ENCODE measurements at regions not wholly inside any gene's neighbourhood (a gene's known extent, or its start where the extent isn't known, plus 50 kb on each side); places are given as distances from the start of the nearest gene placed in this dataset.

GRCh38 chr10:14389981-14390590 is 59.4 kb upstream of the FRMD4A start:
- H3K4me1 ChIP-seq (ENCODE audit: control insufficient read depth in 1 of 2, insufficient read depth in 2 of 2, low read length in 2 of 2): no peaks in the 10 kb centered on the region
- intact Hi-C loops (cut with DNase I): no loop called here
- no peak for ATAC-seq (ENCODE audit: low FRiP score)
- no peaks in the 10 kb centered on the region for H3K36me3 ChIP-seq (ENCODE audit: control insufficient read depth in 1 of 2, insufficient read depth in 2 of 2, low read length in 1 of 2)
- no peak overlapping the region for H3K4me3 ChIP-seq (ENCODE audit: low read length in 2 of 2)
- 95 to 96% methylated on average over 2 of the region's 2 CpGs for whole genome bisulfite sequencing, 2 donors
- DNase-seq: no peak
- H3K9me3 ChIP-seq (ENCODE audit: control insufficient read depth, low read length): peaks cover 2% of the 10 kb centered on the region
- no peaks in the 10 kb centered on the region for H3K27me3 ChIP-seq (ENCODE audit: control insufficient read depth in 1 of 2, insufficient read depth in 2 of 2, low read length in 1 of 2)
- H3K27ac ChIP-seq (ENCODE audit: low read depth in 1 of 2, low read length in 2 of 2): no peak overlapping the region

GRCh38 chr10:14385596-14386593 is 55.2 kb upstream of the FRMD4A start:
- ATAC-seq (ENCODE audit: low FRiP score) (no peak), DNase-seq (peak; percentile 62 to 79)
- intact Hi-C loops (cut with DNase I): no loop called here
- H3K4me1 ChIP-seq (ENCODE audit: control insufficient read depth in 1 of 2, insufficient read depth in 2 of 2, low read length in 2 of 2): no peaks in the 10 kb centered on the region
- H3K36me3 ChIP-seq (ENCODE audit: control insufficient read depth in 1 of 2, insufficient read depth in 2 of 2, low read length in 1 of 2): no peaks in the 10 kb centered on the region
- H3K27ac ChIP-seq (ENCODE audit: low read depth in 1 of 2, low read length in 2 of 2): no peak overlapping the region
- H3K9me3 ChIP-seq (ENCODE audit: control insufficient read depth, low read length): peaks cover 2% of the 10 kb centered on the region
- no peaks in the 10 kb centered on the region for H3K27me3 ChIP-seq (ENCODE audit: control insufficient read depth in 1 of 2, insufficient read depth in 2 of 2, low read length in 1 of 2)
- H3K4me3 ChIP-seq (ENCODE audit: low read length in 2 of 2): no peak overlapping the region
- WGBS, 2 donors: 45 to 54% methylated on average over 13 of the region's 13 CpGs

- 61 to 74% methylated on average over 3 of the region's 3 CpGs for WGBS, 2 donors
- intact Hi-C loops (cut with DNase I): no loop called here
Observed at GRCh38 chr10:14384915-14385314, 54.2 kb upstream of the FRMD4A start.

GRCh38 chr10:14384116-14384730 is 53.5 kb upstream of the FRMD4A start:
- Histone ChIP-seq H3K9me3 (ENCODE audit: control insufficient read depth, low read length) (peaks cover 2% of the 10 kb centered on the region), H3K4me3 (ENCODE audit: low read length in 2 of 2) (no peak overlapping the region), H3K27ac (ENCODE audit: low read depth in 1 of 2, low read length in 2 of 2) (no peak overlapping the region), H3K4me1 (ENCODE audit: control insufficient read depth in 1 of 2, insufficient read depth in 2 of 2, low read length in 2 of 2) (no peaks in the 10 kb centered on the region), H3K36me3 (ENCODE audit: control insufficient read depth in 1 of 2, insufficient read depth in 2 of 2, low read length in 1 of 2) (no peaks in the 10 kb centered on the region), H3K27me3 (ENCODE audit: control insufficient read depth in 1 of 2, insufficient read depth in 2 of 2, low read length in 1 of 2) (no peaks in the 10 kb centered on the region)
- intact Hi-C loops (cut with DNase I): no loop called here
- ATAC-seq (ENCODE audit: low FRiP score) (no peak), DNase-seq (no peak)
- 78 to 93% methylated on average over 3 of the region's 3 CpGs for WGBS, 2 donors

More at GRCh38 chr10:14384915-14385314, 54.2 kb upstream of the FRMD4A start:
- Histone ChIP-seq H3K27ac (ENCODE audit: low read depth in 1 of 2, low read length in 2 of 2) (no peak overlapping the region), H3K9me3 (ENCODE audit: control insufficient read depth, low read length) (peaks cover 2% of the 10 kb centered on the region), H3K4me3 (ENCODE audit: low read length in 2 of 2) (no peak overlapping the region), H3K27me3 (ENCODE audit: control insufficient read depth in 1 of 2, insufficient read depth in 2 of 2, low read length in 1 of 2) (no peaks in the 10 kb centered on the region), H3K4me1 (ENCODE audit: control insufficient read depth in 1 of 2, insufficient read depth in 2 of 2, low read length in 2 of 2) (no peaks in the 10 kb centered on the region), H3K36me3 (ENCODE audit: control insufficient read depth in 1 of 2, insufficient read depth in 2 of 2, low read length in 1 of 2) (no peaks in the 10 kb centered on the region)
- no peak for DNase-seq
- no peak for ATAC-seq (ENCODE audit: low FRiP score)

- no peak for DNase-seq
- Histone ChIP-seq H3K27ac (ENCODE audit: low read depth in 1 of 2, low read length in 2 of 2) (no peak overlapping the region), H3K4me1 (ENCODE audit: control insufficient read depth in 1 of 2, insufficient read depth in 2 of 2, low read length in 2 of 2) (no peaks in the 10 kb centered on the region), H3K36me3 (ENCODE audit: control insufficient read depth in 1 of 2, insufficient read depth in 2 of 2, low read length in 1 of 2) (no peaks in the 10 kb centered on the region), H3K27me3 (ENCODE audit: control insufficient read depth in 1 of 2, insufficient read depth in 2 of 2, low read length in 1 of 2) (no peaks in the 10 kb centered on the region), H3K4me3 (ENCODE audit: low read length in 2 of 2) (no peak overlapping the region), H3K9me3 (ENCODE audit: control insufficient read depth, low read length) (peaks cover 2% of the 10 kb centered on the region)
- ATAC-seq (ENCODE audit: low FRiP score): no peak
- 82 to 84% methylated on average over 7 of the region's 7 CpGs for WGBS, 2 donors
- intact Hi-C loops (cut with DNase I): no loop called here
Observed at GRCh38 chr10:14383266-14383665, 52.5 kb upstream of the FRMD4A start.

GRCh38 chr10:14382531-14382930 is 51.8 kb upstream of the FRMD4A start:
- Histone ChIP-seq H3K4me3 (ENCODE audit: low read length in 2 of 2) (no peak overlapping the region), H3K27ac (ENCODE audit: low read depth in 1 of 2, low read length in 2 of 2) (no peak overlapping the region), H3K27me3 (ENCODE audit: control insufficient read depth in 1 of 2, insufficient read depth in 2 of 2, low read length in 1 of 2) (no peaks in the 10 kb centered on the region), H3K9me3 (ENCODE audit: control insufficient read depth, low read length) (peaks cover 2% of the 10 kb centered on the region), H3K4me1 (ENCODE audit: control insufficient read depth in 1 of 2, insufficient read depth in 2 of 2, low read length in 2 of 2) (no peaks in the 10 kb centered on the region), H3K36me3 (ENCODE audit: control insufficient read depth in 1 of 2, insufficient read depth in 2 of 2, low read length in 1 of 2) (no peaks in the 10 kb centered on the region)
- intact Hi-C loops (cut with DNase I): no loop called here
- ATAC-seq (ENCODE audit: low FRiP score) (no peak), DNase-seq (no peak)
- WGBS, 2 donors: 80 to 83% methylated on average over 2 of the region's 2 CpGs

- DNase-seq: no peak
- H3K9me3 ChIP-seq (ENCODE audit: control insufficient read depth, low read length): peaks cover 2% of the 10 kb centered on the region
- intact Hi-C loops (cut with DNase I): no loop called here
- H3K36me3 ChIP-seq (ENCODE audit: control insufficient read depth in 1 of 2, insufficient read depth in 2 of 2, low read length in 1 of 2): no peaks in the 10 kb centered on the region
- no peaks in the 10 kb centered on the region for H3K27me3 ChIP-seq (ENCODE audit: control insufficient read depth in 1 of 2, insufficient read depth in 2 of 2, low read length in 1 of 2)
- WGBS, 2 donors: 82 to 84% methylated on average over 5 of the region's 5 CpGs
- no peak overlapping the region for H3K4me3 ChIP-seq (ENCODE audit: low read length in 2 of 2)
- ATAC-seq (ENCODE audit: low FRiP score): no peak
- H3K4me1 ChIP-seq (ENCODE audit: control insufficient read depth in 1 of 2, insufficient read depth in 2 of 2, low read length in 2 of 2): no peaks in the 10 kb centered on the region
- H3K27ac ChIP-seq (ENCODE audit: low read depth in 1 of 2, low read length in 2 of 2): no peak overlapping the region
Observed at GRCh38 chr10:14382022-14382421, 51.3 kb upstream of the FRMD4A start.

GRCh38 chr10:14381475-14381874 is 50.8 kb upstream of the FRMD4A start:
- 83 to 91% methylated on average over 2 of the region's 2 CpGs for WGBS, 2 donors
- peaks cover 2% of the 10 kb centered on the region for H3K9me3 ChIP-seq (ENCODE audit: control insufficient read depth, low read length)
- DNase-seq (no peak), ATAC-seq (ENCODE audit: low FRiP score) (no peak)
- H3K4me3 ChIP-seq (ENCODE audit: low read length in 2 of 2): no peak overlapping the region
- intact Hi-C loops (cut with DNase I): no loop called here
- H3K27me3 ChIP-seq (ENCODE audit: control insufficient read depth in 1 of 2, insufficient read depth in 2 of 2, low read length in 1 of 2): no peaks in the 10 kb centered on the region
- H3K4me1 ChIP-seq (ENCODE audit: control insufficient read depth in 1 of 2, insufficient read depth in 2 of 2, low read length in 2 of 2): no peaks in the 10 kb centered on the region
- H3K36me3 ChIP-seq (ENCODE audit: control insufficient read depth in 1 of 2, insufficient read depth in 2 of 2, low read length in 1 of 2): no peaks in the 10 kb centered on the region
- no peak overlapping the region for H3K27ac ChIP-seq (ENCODE audit: low read depth in 1 of 2, low read length in 2 of 2)
